ENCODE measurements at regions not wholly inside any gene's neighbourhood (a gene's known extent, or its start where the extent isn't known, plus 50 kb on each side); places are given as distances from the start of the nearest gene placed in this dataset.
A peak's percentile ranks its signal among the peaks of the same experiment; 100 is the strongest.

- TF ChIP-seq CTCF (IDR thresholded peaks at IDR 0.05) (no peak), POLR2A (IDR thresholded peaks at IDR 0.05) (no peak), POLR2AphosphoS5 (IDR thresholded peaks at IDR 0.05) (peak; percentile 26), EP300 (IDR thresholded peaks at IDR 0.05) (no peak)
These were observed 697.2 kb upstream of the CITED2 start for GRCh38 chr6:140071601-140072062.
